Umbilical cord (tissue), 1 donor: ENCODE measurements at regions not wholly inside any gene's neighbourhood (a gene's known extent, or its start where the extent isn't known, plus 50 kb on each side); places are given as distances from the start of the nearest gene placed in this dataset.

ENCODE experiments used
- DNase-seq: peaks from one replicate; pipeline ENCODE4 v3.0.0-alpha.2; 2015; ENCODE audit warnings: low spot score

DNA sequence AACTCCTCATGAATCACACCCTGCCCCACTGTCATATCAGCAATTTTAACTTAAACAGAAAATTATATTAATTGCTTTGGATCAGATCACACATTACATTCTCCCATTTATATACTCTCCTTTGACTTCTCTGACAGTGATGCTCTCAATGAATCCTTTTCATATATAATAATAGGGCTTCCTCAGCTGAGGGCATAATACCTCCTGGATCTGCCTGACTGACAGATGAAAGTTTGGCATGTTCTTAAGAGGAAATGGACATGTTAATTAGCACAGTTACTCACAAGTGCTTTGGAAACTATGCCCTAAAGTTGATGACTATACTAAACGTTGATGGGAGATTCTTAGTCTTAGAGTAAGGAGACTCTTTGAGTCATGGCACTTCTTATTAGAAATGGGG lies 478.2 kb upstream of the LRRN3 start:
- DNase-seq: no peak
